ENCODE measurements at regions not wholly inside any gene's neighbourhood (a gene's known extent, or its start where the extent isn't known, plus 50 kb on each side); places are given as distances from the start of the nearest gene placed in this dataset.

DNA sequence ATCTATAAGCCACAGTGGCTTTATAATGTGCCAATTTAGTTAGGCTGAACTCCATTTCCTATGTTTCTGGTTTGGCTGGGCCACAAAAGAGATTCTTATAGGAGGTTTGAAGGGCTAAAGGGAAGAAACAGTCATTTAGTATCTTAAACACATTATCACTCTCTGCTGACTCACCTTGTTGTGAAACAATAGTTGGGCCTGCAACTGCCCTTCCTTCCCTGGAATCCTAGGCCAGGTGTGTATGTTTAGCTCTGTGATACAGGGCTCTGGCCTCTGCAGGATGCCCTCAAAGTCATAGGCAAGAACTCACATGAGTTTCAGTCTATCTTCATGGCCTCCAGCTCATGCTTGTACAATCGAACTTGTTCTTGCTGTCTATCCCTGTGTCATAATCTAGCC is 400.0 kb upstream of the CELF4 start:
- Histone ChIP-seq H3K27ac (no peak overlapping the region), H3K36me3 (no peaks in the 10 kb centered on the region), H3K4me1 (no peaks in the 10 kb centered on the region), H3K9me3 (no peaks in the 10 kb centered on the region), H3K4me3 (no peak overlapping the region), H3K27me3 (no peaks in the 10 kb centered on the region)
- no peak for DNase-seq
- TF ChIP-seq EP300 (IDR thresholded peaks at IDR 0.05), result no peak
- no peak for TF ChIP-seq POLR2A (IDR thresholded peaks at IDR 0.05)
- TF ChIP-seq POLR2AphosphoS5 (IDR thresholded peaks at IDR 0.05), result no peak
- TF ChIP-seq, protein P1, sequence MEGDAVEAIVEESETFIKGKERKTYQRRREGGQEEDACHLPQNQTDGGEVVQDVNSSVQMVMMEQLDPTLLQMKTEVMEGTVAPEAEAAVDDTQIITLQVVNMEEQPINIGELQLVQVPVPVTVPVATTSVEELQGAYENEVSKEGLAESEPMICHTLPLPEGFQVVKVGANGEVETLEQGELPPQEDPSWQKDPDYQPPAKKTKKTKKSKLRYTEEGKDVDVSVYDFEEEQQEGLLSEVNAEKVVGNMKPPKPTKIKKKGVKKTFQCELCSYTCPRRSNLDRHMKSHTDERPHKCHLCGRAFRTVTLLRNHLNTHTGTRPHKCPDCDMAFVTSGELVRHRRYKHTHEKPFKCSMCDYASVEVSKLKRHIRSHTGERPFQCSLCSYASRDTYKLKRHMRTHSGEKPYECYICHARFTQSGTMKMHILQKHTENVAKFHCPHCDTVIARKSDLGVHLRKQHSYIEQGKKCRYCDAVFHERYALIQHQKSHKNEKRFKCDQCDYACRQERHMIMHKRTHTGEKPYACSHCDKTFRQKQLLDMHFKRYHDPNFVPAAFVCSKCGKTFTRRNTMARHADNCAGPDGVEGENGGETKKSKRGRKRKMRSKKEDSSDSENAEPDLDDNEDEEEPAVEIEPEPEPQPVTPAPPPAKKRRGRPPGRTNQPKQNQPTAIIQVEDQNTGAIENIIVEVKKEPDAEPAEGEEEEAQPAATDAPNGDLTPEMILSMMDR (IDR thresholded peaks at IDR 0.05), result no peak
- 73 to 86% methylated on average over 1 of the region's 1 CpG for WGBS, 2 donors
- no peak for ATAC-seq (ENCODE audit: low FRiP score in 2 of 2)

DNA sequence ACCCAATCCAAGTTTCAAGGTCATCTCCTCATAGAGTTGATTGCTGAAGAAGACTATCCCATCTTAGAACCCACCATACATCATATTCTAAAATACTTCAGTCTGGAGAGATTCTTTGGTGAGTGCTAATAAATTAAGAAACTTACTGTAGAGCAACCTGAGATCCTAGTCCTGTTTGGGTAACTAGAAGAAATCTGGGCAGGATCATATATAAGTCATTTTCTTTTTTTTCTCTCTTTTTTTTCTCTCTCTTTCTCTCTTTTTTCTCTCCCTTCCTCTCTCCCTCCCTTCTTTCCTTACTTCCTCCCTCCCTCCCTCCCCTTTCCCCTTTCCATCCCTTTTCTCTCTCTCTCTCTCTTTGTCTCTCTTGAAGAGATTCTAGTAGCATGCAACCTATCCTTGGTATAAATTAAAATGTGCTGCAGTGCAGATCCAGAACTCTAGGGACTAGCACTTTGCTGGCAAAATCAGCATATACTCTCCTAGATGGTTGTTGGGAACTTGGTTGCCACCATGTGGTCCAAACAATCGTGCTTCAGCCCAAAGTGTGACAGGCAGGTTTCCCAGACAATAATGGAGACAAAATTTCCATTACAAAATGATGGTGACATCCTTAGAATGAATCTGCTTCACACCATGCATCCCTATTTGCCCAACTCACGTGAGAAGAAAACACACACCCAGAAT is 399.4 kb upstream of the CELF4 start:
- TF ChIP-seq POLR2A (IDR thresholded peaks at IDR 0.05) (no peak), EP300 (IDR thresholded peaks at IDR 0.05) (no peak), POLR2AphosphoS5 (IDR thresholded peaks at IDR 0.05) (no peak)
- TF ChIP-seq, protein P1 (IDR thresholded peaks at IDR 0.05), result no peak
- Histone ChIP-seq H3K36me3 (no peaks in the 10 kb centered on the region), H3K9me3 (no peaks in the 10 kb centered on the region), H3K4me1 (no peaks in the 10 kb centered on the region), H3K27ac (no peak overlapping the region), H3K4me3 (no peak overlapping the region), H3K27me3 (no peaks in the 10 kb centered on the region)
- WGBS, 2 donors, result 66 to 87% methylated on average over 2 of the region's 2 CpGs
- ATAC-seq (ENCODE audit: low FRiP score in 2 of 2), result no peak
- no peak for DNase-seq

DNA sequence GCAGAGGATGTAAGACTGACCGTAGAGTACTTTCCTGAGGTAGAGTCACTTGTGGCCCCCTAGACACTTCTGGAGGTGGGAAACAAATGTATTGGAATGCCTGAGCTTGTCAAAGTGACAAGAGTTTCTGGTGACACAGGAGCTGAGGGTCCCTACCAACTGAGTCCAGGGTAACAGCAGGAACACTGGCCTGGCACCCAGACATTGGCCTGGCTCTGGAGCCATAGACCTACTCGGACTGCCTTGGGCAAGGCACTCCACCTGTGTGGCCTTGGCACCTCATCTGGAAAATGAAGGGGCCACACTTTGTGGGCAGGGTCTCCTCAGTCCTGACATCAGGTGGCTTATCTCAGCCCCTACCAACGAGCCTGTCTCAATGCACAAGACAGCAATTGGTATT is 398.2 kb upstream of the CELF4 start:
- Histone ChIP-seq H3K9me3 (no peaks in the 10 kb centered on the region), H3K4me3 (no peak overlapping the region), H3K36me3 (no peaks in the 10 kb centered on the region), H3K27ac (no peak overlapping the region), H3K27me3 (no peaks in the 10 kb centered on the region), H3K4me1 (no peaks in the 10 kb centered on the region)
- no peak for ATAC-seq (ENCODE audit: low FRiP score in 2 of 2)
- TF ChIP-seq POLR2A (IDR thresholded peaks at IDR 0.05) (no peak), EP300 (IDR thresholded peaks at IDR 0.05) (no peak), POLR2AphosphoS5 (IDR thresholded peaks at IDR 0.05) (no peak)
- TF ChIP-seq, protein P1 (IDR thresholded peaks at IDR 0.05), result no peak
- 50 to 86% methylated on average over 1 to 3 of the region's 3 CpGs for WGBS, 2 donors
- DNase-seq, result no peak

DNA sequence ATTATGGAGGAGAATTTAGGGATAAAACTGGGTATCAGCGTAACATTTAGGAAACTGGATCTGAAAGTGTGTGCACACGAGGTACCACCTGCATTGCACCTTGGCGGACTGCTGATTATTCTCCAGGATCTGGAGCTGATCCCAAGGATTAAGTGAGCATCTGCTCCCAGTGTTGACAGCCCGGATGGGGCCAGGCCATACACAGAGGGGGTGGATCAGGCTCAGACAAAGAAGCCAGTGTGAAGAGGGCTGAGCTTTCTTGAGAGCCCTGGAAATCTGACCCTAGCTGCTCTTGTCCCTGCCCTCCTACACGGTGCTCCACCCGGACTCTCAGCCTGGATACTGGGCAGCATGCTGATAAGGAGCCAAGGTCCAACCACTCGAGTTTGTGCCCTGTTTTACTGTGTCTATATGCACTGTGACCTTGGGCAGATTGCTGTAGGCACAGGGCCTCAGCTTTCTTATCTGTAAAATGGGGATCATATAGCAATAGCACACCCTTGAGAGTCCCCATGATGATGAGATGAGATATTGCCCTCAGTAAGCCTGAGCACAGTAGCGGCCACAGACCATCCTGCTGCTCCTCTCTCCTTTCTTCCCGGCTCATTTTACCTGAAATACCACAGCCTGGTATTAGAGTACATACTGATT is 396.8 kb upstream of the CELF4 start:
- WGBS, 2 donors, result 71 to 74% methylated on average over 6 to 9 of the region's 9 CpGs
- Histone ChIP-seq H3K4me1 (no peaks in the 10 kb centered on the region), H3K27me3 (no peaks in the 10 kb centered on the region), H3K4me3 (no peak overlapping the region), H3K27ac (no peak overlapping the region), H3K36me3 (no peaks in the 10 kb centered on the region), H3K9me3 (no peaks in the 10 kb centered on the region)
- ATAC-seq (ENCODE audit: low FRiP score in 2 of 2), result peak in 1 of 2 donors; percentile 23
- TF ChIP-seq POLR2A (IDR thresholded peaks at IDR 0.05) (no peak), EP300 (IDR thresholded peaks at IDR 0.05) (no peak), POLR2AphosphoS5 (IDR thresholded peaks at IDR 0.05) (no peak)
- TF ChIP-seq, protein P1 (IDR thresholded peaks at IDR 0.05), result no peak
- DNase-seq, result no peak

DNA sequence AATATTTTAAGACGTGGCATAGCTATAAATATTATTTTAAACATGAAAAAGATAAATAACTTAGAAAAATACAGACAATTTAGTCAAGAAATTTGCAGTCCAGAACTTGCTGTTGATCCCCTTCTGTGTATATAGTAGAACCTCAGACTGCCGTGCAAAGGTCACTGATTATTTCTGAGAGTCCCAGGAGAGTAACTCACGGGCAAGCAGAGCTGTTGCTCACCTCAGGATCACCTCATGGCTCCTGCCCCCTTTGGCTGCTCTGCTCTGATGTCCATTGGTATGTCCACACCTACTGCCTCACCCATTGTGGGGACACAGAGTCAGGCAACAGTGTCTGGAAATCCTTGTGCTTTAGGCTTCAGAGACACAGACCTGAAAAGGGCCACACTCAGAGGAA is 392.9 kb upstream of the CELF4 start:
- 64 to 73% methylated on average over 3 of the region's 3 CpGs for WGBS, 2 donors
- Histone ChIP-seq H3K36me3 (no peaks in the 10 kb centered on the region), H3K27ac (no peak overlapping the region), H3K27me3 (no peaks in the 10 kb centered on the region), H3K4me1 (no peaks in the 10 kb centered on the region), H3K4me3 (no peak overlapping the region), H3K9me3 (no peaks in the 10 kb centered on the region)
- no peak for ATAC-seq (ENCODE audit: low FRiP score in 2 of 2)
- DNase-seq, result no peak
- TF ChIP-seq EP300 (IDR thresholded peaks at IDR 0.05) (no peak), POLR2A (IDR thresholded peaks at IDR 0.05) (no peak), POLR2AphosphoS5 (IDR thresholded peaks at IDR 0.05) (no peak)
- TF ChIP-seq, protein P1 (IDR thresholded peaks at IDR 0.05), result no peak
